OCI-LY7 (cell line): ENCODE measurements at regions not wholly inside any gene's neighbourhood (a gene's known extent, or its start where the extent isn't known, plus 50 kb on each side); places are given as distances from the start of the nearest gene placed in this dataset.

Experiments
- BruUV-seq: library from RNA; stranded (reverse); fragments of 400-500 nt; replicated peaks from 2 replicates; lab custom pipeline; 2021; lab: Mats Ljungman, UMichigan
- CTCF ChIA-PET: fragments of 300-600 bp; sonication (Branson Sonifier 250); formaldehyde crosslinking; loops from one replicate; lab custom pipeline; 2022; ENCODE audit warnings: antibody characterized with exemption; ENCODE audit not compliant: unreplicated experiment; lab: Charles Lee
- POLR2A ChIA-PET: fragments of 300-600 bp; sonication (Branson Sonifier 250); formaldehyde crosslinking; loops from one replicate; lab custom pipeline; 2022; ENCODE audit warnings: antibody characterized with exemption; lab: Charles Lee
- DNase-seq: peaks from one replicate; pipeline ENCODE4 v3.0.0-alpha.2; 2015; ENCODE audit warnings: low spot score
- H2AFZ ChIP-seq: fragments of 200-600 bp; sonication (generic), shearing (Covaris generic); 2 replicates; pipeline ENCODE4 v1.6.1; 2014; ENCODE audit warnings: mild to moderate bottlenecking, antibody characterized with exemption, low read length, moderate library complexity
- H3K27ac ChIP-seq: fragments of 200-600 bp; sonication (generic); 2 replicates; pipeline ENCODE4 v1.5.1; 2014; ENCODE audit warnings: mixed run types, low read depth, mild to moderate bottlenecking, moderate library complexity, low read length, inconsistent platforms; ENCODE audit not compliant: poor library complexity, severe bottlenecking
- H3K36me3 ChIP-seq: fragments of 200-600 bp; sonication (generic); 2 replicates; pipeline ENCODE4 v1.6.1; 2014; ENCODE audit warnings: mild to moderate bottlenecking, antibody characterized with exemption, low read length, moderate library complexity, mixed read lengths; ENCODE audit not compliant: insufficient read depth
- H3K4me1 ChIP-seq: fragments of 200-600 bp; sonication (generic); 2 replicates; pipeline ENCODE4 v1.5.1; 2014; ENCODE audit warnings: mild to moderate bottlenecking, low read length; ENCODE audit not compliant: insufficient read depth, poor library complexity, severe bottlenecking
- H3K4me2 ChIP-seq: fragments of 200-600 bp; sonication (generic); 2 replicates; pipeline ENCODE4 v1.6.1; 2014; ENCODE audit warnings: mild to moderate bottlenecking, low read length
- H3K4me3 ChIP-seq: fragments of 200-600 bp; sonication (generic); 2 replicates; pipeline ENCODE4 v1.5.1; 2014; ENCODE audit warnings: mild to moderate bottlenecking, low read depth, low read length; ENCODE audit not compliant: poor library complexity, severe bottlenecking
- H3K79me2 ChIP-seq: fragments of 200-600 bp; sonication (generic); 2 replicates; pipeline ENCODE4 v1.6.1; 2016; ENCODE audit warnings: low read depth, mild to moderate bottlenecking, low read length, moderate library complexity, mixed read lengths; ENCODE audit not compliant: insufficient read depth
- H3K9me2 ChIP-seq: fragments of 200-600 bp; sonication (generic); 2 replicates; pipeline ENCODE4 v1.6.1; 2016; ENCODE audit warnings: mild to moderate bottlenecking, low read length, mixed read lengths; ENCODE audit not compliant: insufficient read depth
- H3K9me3 ChIP-seq: fragments of 200-600 bp; sonication (generic); 2 replicates; pipeline ENCODE4 v1.6.1; 2014; ENCODE audit warnings: mild to moderate bottlenecking, mixed run types, low read length, mixed read lengths
- H4K20me1 ChIP-seq: fragments of 200-600 bp; sonication (generic); 2 replicates; pipeline ENCODE4 v1.6.1; 2014; ENCODE audit warnings: mild to moderate bottlenecking, antibody characterized with exemption, low read length, moderate library complexity, mixed read lengths; ENCODE audit not compliant: insufficient read depth
- EZH2phosphoT487 ChIP-seq: fragments of 200-600 bp; sonication (generic); IDR thresholded peaks from 2 replicates; pipeline ENCODE4 v1.6.1; 2018; ENCODE audit warnings: low read depth, borderline replicate concordance, mild to moderate bottlenecking, mixed run types, antibody characterized with exemption, low read length, moderate library complexity, mixed read lengths
- intact Hi-C: fragments of 100-400 bp; cut with micrococcal nuclease; formaldehyde crosslinking; loops from one replicate; pipeline ENCODE4 v1.10.0; 2022; ENCODE audit not compliant: unreplicated experiment
- TF ChIP-seq, protein P1 (sequence below): fragments of 200-600 bp; sonication (generic); conservative IDR thresholded peaks from 2 replicates; pipeline ENCODE4 v1.5.1; 2014; ENCODE audit warnings: mild to moderate bottlenecking, antibody characterized with exemption, low read length, moderate library complexity, mixed read lengths

GRCh38 chr21:16773206-16773605 lies 739.6 kb upstream of the CXADR start:
- intact Hi-C loops = no loop called here
- CTCF ChIA-PET = no interaction called here

GRCh38 chr21:16775076-16775475 lies 737.8 kb upstream of the CXADR start:
- Histone ChIP-seq H3K9me3 (no peaks in the 10 kb centered on the region), H2AFZ (no peak overlapping the region), H4K20me1 (no peaks in the 10 kb centered on the region), H3K4me2 (no peak overlapping the region), H3K9me2 (no peaks in the 10 kb centered on the region), H3K4me3 (no peak overlapping the region), H3K27ac (no peak overlapping the region), H3K36me3 (no peaks in the 10 kb centered on the region), H3K79me2 (no peaks in the 10 kb centered on the region), H3K4me1 (no peaks in the 10 kb centered on the region)
- intact Hi-C loops = no loop called here
- CTCF ChIA-PET = no interaction called here
- no peak for DNase-seq
- BruUV-seq = no TSS peak
- TF ChIP-seq, protein P1, sequence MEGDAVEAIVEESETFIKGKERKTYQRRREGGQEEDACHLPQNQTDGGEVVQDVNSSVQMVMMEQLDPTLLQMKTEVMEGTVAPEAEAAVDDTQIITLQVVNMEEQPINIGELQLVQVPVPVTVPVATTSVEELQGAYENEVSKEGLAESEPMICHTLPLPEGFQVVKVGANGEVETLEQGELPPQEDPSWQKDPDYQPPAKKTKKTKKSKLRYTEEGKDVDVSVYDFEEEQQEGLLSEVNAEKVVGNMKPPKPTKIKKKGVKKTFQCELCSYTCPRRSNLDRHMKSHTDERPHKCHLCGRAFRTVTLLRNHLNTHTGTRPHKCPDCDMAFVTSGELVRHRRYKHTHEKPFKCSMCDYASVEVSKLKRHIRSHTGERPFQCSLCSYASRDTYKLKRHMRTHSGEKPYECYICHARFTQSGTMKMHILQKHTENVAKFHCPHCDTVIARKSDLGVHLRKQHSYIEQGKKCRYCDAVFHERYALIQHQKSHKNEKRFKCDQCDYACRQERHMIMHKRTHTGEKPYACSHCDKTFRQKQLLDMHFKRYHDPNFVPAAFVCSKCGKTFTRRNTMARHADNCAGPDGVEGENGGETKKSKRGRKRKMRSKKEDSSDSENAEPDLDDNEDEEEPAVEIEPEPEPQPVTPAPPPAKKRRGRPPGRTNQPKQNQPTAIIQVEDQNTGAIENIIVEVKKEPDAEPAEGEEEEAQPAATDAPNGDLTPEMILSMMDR = no peak
- POLR2A ChIA-PET = interaction anchor here (1.0 kb wide), 1 partner anchor 15 kb away, joined by 3 read pairs; no protein-coding TSS in a partner anchor

More at GRCh38 chr21:16773206-16773605, 739.6 kb upstream of the CXADR start:
- DNase-seq = no peak
- no peaks in the 10 kb centered on the region for H4K20me1 ChIP-seq
- no peak overlapping the region for H2AFZ ChIP-seq
- no TSS peak for BruUV-seq
- POLR2A ChIA-PET = no interaction called here
- no peaks in the 10 kb centered on the region for H3K4me1 ChIP-seq
- no peak overlapping the region for H3K4me2 ChIP-seq
- H3K4me3 ChIP-seq = no peak overlapping the region
- H3K36me3 ChIP-seq = no peaks in the 10 kb centered on the region
- H3K9me3 ChIP-seq = no peaks in the 10 kb centered on the region
- no peaks in the 10 kb centered on the region for H3K79me2 ChIP-seq
- no peaks in the 10 kb centered on the region for H3K9me2 ChIP-seq
- TF ChIP-seq EZH2phosphoT487 = no peak
- TF ChIP-seq, protein P1 = no peak
- no peak overlapping the region for H3K27ac ChIP-seq

DNA sequence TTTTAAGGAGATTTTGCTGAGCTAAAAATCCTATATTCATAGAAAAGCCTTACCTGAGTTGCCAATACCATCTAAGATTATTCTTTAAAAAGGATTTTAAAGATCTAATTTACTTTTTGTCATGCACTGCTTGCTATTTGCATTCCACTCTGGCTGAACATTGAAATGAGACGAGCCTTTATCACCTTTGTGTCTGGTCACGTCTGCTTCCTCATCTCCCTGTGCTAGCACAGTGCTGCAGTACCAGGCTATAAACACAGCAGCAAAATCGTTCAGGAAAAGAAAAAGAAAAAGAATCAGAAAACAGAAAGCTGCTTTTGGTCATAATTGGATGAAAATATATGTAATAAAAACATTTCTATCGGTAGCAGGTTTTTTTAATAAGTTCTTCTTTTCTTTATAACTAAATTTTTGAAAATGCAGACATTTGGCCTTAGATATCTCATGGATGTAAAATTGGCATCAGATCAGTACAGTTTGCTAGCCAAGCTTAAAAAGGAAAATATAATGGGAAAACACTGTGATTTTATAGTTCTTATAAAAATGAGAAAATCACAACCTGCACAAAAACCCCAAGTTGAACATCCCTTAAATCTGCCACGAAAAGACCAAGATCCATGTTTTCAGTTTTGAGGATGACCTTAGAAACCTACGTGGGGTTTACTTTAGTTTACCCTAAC lies 735.7 kb upstream of the CXADR start:
- Histone ChIP-seq H4K20me1 (no peaks in the 10 kb centered on the region), H2AFZ (no peak overlapping the region), H3K36me3 (no peaks in the 10 kb centered on the region), H3K79me2 (no peaks in the 10 kb centered on the region), H3K9me3 (no peaks in the 10 kb centered on the region), H3K4me1 (no peaks in the 10 kb centered on the region), H3K4me2 (no peak overlapping the region), H3K4me3 (no peak overlapping the region), H3K9me2 (no peaks in the 10 kb centered on the region), H3K27ac (no peak overlapping the region)
- ChIA-PET CTCF (no interaction called here), POLR2A (interaction anchor here (0.6 kb wide), 1 partner anchor 231 kb away, joined by 6 read pairs; no protein-coding TSS in a partner anchor)
- intact Hi-C loops = no loop called here
- BruUV-seq = no TSS peak
- no peak for TF ChIP-seq EZH2phosphoT487
- TF ChIP-seq, protein P1 = no peak
- DNase-seq = no peak
